GM23248 (cell line): ENCODE measurements at regions not wholly inside any gene's neighbourhood (a gene's known extent, or its start where the extent isn't known, plus 50 kb on each side); places are given as distances from the start of the nearest gene placed in this dataset.
A peak's percentile ranks its signal among the peaks of the same experiment; 100 is the strongest.

ENCODE experiments used
- DNase-seq: peaks from one replicate; pipeline ENCODE4 v3.0.0-alpha.2; 2015
- H2AFZ ChIP-seq: fragments of 200-600 bp; sonication (generic); 2 replicates; pipeline ENCODE4 v1.6.1; 2016; ENCODE audit warnings: antibody characterized with exemption
- H3F3A ChIP-seq: fragments of 200-600 bp; sonication (generic); 2 replicates; pipeline ENCODE4 v1.6.1; 2016; ENCODE audit warnings: mild to moderate bottlenecking, antibody characterized with exemption, mixed run types; ENCODE audit not compliant: insufficient read depth
- H3K27ac ChIP-seq: fragments of 200-600 bp; sonication (generic); 2 replicates; pipeline ENCODE4 v1.5.1; 2016; ENCODE audit warnings: mild to moderate bottlenecking
- H3K27me3 ChIP-seq: fragments of 200-600 bp; sonication (generic); replicated peaks from 2 replicates; pipeline ENCODE4 v1.6.1; 2016; ENCODE audit warnings: mild to moderate bottlenecking; ENCODE audit not compliant: insufficient read depth
- H3K36me3 ChIP-seq: fragments of 200-600 bp; sonication (generic); 2 replicates; pipeline ENCODE4 v1.6.1; 2016; ENCODE audit warnings: low read depth, mild to moderate bottlenecking
- H3K4me1 ChIP-seq: fragments of 200-600 bp; sonication (generic); 2 replicates; pipeline ENCODE4 v1.6.1; 2016; ENCODE audit warnings: mild to moderate bottlenecking; ENCODE audit not compliant: insufficient read depth
- H3K4me2 ChIP-seq: fragments of 200-600 bp; sonication (generic); one replicate; pipeline ENCODE4 v1.6.1; 2016; ENCODE audit warnings: mild to moderate bottlenecking; ENCODE audit not compliant: unreplicated experiment
- H3K4me3 ChIP-seq: fragments of 200-600 bp; sonication (generic); 2 replicates; pipeline ENCODE4 v1.5.1; 2016; ENCODE audit warnings: mild to moderate bottlenecking
- H3K79me2 ChIP-seq: fragments of 200-600 bp; sonication (generic); 2 replicates; pipeline ENCODE4 v1.6.1; 2016; ENCODE audit warnings: mild to moderate bottlenecking; ENCODE audit not compliant: insufficient read depth
- H3K9ac ChIP-seq: fragments of 200-600 bp; sonication (generic); 2 replicates; pipeline ENCODE4 v1.6.1; 2016; ENCODE audit warnings: mild to moderate bottlenecking
- H3K9me2 ChIP-seq: fragments of 200-600 bp; sonication (generic); 2 replicates; pipeline ENCODE4 v1.6.1; 2016; ENCODE audit warnings: mixed run types, mild to moderate bottlenecking, moderate library complexity; ENCODE audit not compliant: insufficient read depth
- H3K9me3 ChIP-seq: fragments of 200-600 bp; sonication (generic); one replicate; pipeline ENCODE4 v1.6.1; 2017; ENCODE audit warnings: low read depth
- H4K20me1 ChIP-seq: fragments of 200-600 bp; sonication (generic); 2 replicates; pipeline ENCODE4 v1.6.0; 2016; ENCODE audit not compliant: insufficient read depth
- EZH2 ChIP-seq: fragments of 200-600 bp; sonication (generic); IDR thresholded peaks from 2 replicates; pipeline ENCODE4 v1.6.1; 2018; ENCODE audit warnings: antibody characterized with exemption, mild to moderate bottlenecking; ENCODE audit not compliant: insufficient read depth, poor library complexity, severe bottlenecking
- EZH2phosphoT487 ChIP-seq: fragments of 200-600 bp; sonication (generic); IDR thresholded peaks from 2 replicates; pipeline ENCODE4 v1.6.1; 2018; ENCODE audit warnings: antibody characterized with exemption, moderate library complexity, mild to moderate bottlenecking, low read depth; ENCODE audit not compliant: insufficient read depth
- WGBS, 2 experiments: methylation state at CpG; one replicate each; pipeline ENCODE4 v1.1.6; 2015 to 2017; ENCODE audit warnings: low lambda C conversion rate in 2 of 2, low coverage in 1 of 2; ENCODE audit errors: missing lambda C conversion rate in 2 of 2; 5-methylcytosine and 5-hydroxymethylcytosine counted together
- in situ Hi-C: fragments of 300-500 bp; cut with MboI; formaldehyde crosslinking; loops from 2 replicates; pipeline ENCODE4 v1.15.0; 2020

DNA sequence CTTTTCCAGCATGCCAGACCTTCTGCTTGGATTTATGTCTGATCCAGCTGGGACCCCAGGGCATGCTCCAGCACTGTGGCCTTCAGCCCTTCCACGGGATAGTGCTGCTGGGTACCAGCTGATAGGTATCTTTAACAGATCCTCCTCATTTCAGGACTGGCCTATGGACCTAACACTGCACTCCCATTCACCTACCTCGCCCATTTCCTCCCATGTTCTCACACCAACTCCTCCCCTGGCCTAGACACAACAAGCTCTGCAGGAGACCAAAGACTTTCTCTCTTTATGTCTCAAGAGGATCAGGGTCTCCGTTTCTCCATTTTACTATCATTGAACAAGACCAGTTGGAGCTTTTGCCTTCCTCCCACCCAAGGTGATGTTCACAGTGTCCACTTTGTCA, 140.0 kb upstream of the TMCC3 start:
- Histone ChIP-seq H3K9me3 (no peaks in the 10 kb centered on the region), H3K79me2 (no peaks in the 10 kb centered on the region), H3K36me3 (no peaks in the 10 kb centered on the region), H3K27me3 (peaks cover 11% of the 10 kb centered on the region; the same call in 1 of the 2 replicates), H4K20me1 (no peaks in the 10 kb centered on the region), H3K9ac (no peak overlapping the region), H3K4me2 (no peak overlapping the region), H3K27ac (no peak overlapping the region), H2AFZ (no peak overlapping the region), H3K4me1 (no peaks in the 10 kb centered on the region), H3K4me3 (no peak overlapping the region), H3K9me2 (no peaks in the 10 kb centered on the region), H3F3A (no peaks in the 10 kb centered on the region)
- DNase-seq = no peak
- 26 to 32% methylated on average over 3 of the region's 3 CpGs for WGBS, 2 experiments
- TF ChIP-seq EZH2 (no peak), EZH2phosphoT487 (no peak)
- in situ Hi-C loops = no loop called here

GRCh38 chr12:94789510-94790225, 139.3 kb upstream of the TMCC3 start:
- no peak for DNase-seq
- TF ChIP-seq EZH2phosphoT487 = no peak
- no peak for TF ChIP-seq EZH2
- H3K9me3 ChIP-seq = no peaks in the 10 kb centered on the region
- H3K27ac ChIP-seq = no peak overlapping the region
- no peak overlapping the region for H2AFZ ChIP-seq
- H3K9ac ChIP-seq = no peak overlapping the region
- H3K4me2 ChIP-seq = no peak overlapping the region
- 57 to 58% methylated on average over 3 of the region's 3 CpGs for WGBS, 2 experiments
- no peak overlapping the region for H3K4me3 ChIP-seq
- H3K4me1 ChIP-seq = no peaks in the 10 kb centered on the region
- in situ Hi-C loops = no loop called here
- H4K20me1 ChIP-seq = no peaks in the 10 kb centered on the region
- peaks cover 11% of the 10 kb centered on the region; the same call in 1 of the 2 replicates for H3K27me3 ChIP-seq
- peaks cover under 1% of the 10 kb centered on the region; the same call in 1 of the 2 replicates for H3F3A ChIP-seq
- no peaks in the 10 kb centered on the region for H3K36me3 ChIP-seq
- H3K9me2 ChIP-seq = no peaks in the 10 kb centered on the region
- no peaks in the 10 kb centered on the region for H3K79me2 ChIP-seq

- Histone ChIP-seq H3K4me2 (no peak overlapping the region), H3K4me1 (peaks cover 13% of the 10 kb centered on the region), H3K27me3 (peaks cover 11% of the 10 kb centered on the region; the same call in 1 of the 2 replicates), H3K9me3 (no peaks in the 10 kb centered on the region), H4K20me1 (no peaks in the 10 kb centered on the region), H3K9ac (no peak overlapping the region), H3K9me2 (no peaks in the 10 kb centered on the region), H3K79me2 (no peaks in the 10 kb centered on the region), H3K36me3 (no peaks in the 10 kb centered on the region), H3K27ac (no peak overlapping the region), H3F3A (peaks cover 13% of the 10 kb centered on the region; the same call in 1 of the 2 replicates), H3K4me3 (no peak overlapping the region), H2AFZ (no peak overlapping the region)
- 35% methylated on average over 2 of the region's 2 CpGs for WGBS, 2 experiments
- no peak for TF ChIP-seq EZH2
- no peak for TF ChIP-seq EZH2phosphoT487
- no peak for DNase-seq
- in situ Hi-C loops = no loop called here
Observed at GRCh38 chr12:94788298-94788697, 137.9 kb upstream of the TMCC3 start.

DNA sequence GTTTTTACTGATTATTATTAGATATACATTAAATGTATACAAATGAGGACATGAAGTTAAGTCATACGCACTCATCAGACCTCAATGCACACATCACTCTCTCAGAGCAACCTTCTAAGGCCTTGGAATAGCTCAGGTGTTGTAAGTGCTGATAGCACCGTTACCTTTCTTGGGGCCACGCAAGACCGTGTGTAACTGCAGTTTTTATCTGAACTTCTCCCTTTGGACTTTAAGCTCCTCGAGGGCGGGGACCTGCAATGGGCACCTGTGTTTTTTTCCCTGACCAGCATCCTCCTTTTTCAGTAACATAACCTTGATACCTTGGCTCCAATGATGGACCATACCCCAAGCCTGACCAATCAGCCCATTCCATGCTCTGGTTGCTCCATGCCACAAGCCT, 136.5 kb upstream of the TMCC3 start:
- WGBS, 2 experiments = 86% methylated on average over 6 of the region's 6 CpGs
- Histone ChIP-seq H3K9ac (no peak overlapping the region), H3K4me3 (no peak overlapping the region), H2AFZ (no peak overlapping the region), H4K20me1 (no peaks in the 10 kb centered on the region), H3K4me2 (no peak overlapping the region), H3K79me2 (no peaks in the 10 kb centered on the region), H3K36me3 (no peaks in the 10 kb centered on the region), H3K27me3 (peaks cover 11% of the 10 kb centered on the region; the same call in 1 of the 2 replicates), H3F3A (peaks cover 13% of the 10 kb centered on the region; the same call in 1 of the 2 replicates), H3K27ac (no peak overlapping the region), H3K9me2 (no peaks in the 10 kb centered on the region), H3K9me3 (no peaks in the 10 kb centered on the region), H3K4me1 (peaks cover 15% of the 10 kb centered on the region)
- no peak for DNase-seq
- in situ Hi-C loops = no loop called here
- TF ChIP-seq EZH2 (no peak), EZH2phosphoT487 (no peak)

GRCh38 chr12:94783862-94784261, 133.5 kb upstream of the TMCC3 start:
- no peaks in the 10 kb centered on the region for H3K9me2 ChIP-seq
- H3K27me3 ChIP-seq = 0 out of 2 replicates have a peak, but pooled peaks cover 3% of the 10 kb centered on the region
- 4% methylated on average over 1 of the region's 1 CpG for WGBS, 2 experiments
- H3K4me1 ChIP-seq = peaks cover 15% of the 10 kb centered on the region
- TF ChIP-seq EZH2 (no peak), EZH2phosphoT487 (no peak)
- H3K4me3 ChIP-seq = no peak overlapping the region
- H3K27ac ChIP-seq = no peak overlapping the region
- H3K79me2 ChIP-seq = no peaks in the 10 kb centered on the region
- H2AFZ ChIP-seq = no peak overlapping the region
- H3K4me2 ChIP-seq = peak overlapping the region; percentile 36
- peaks cover 13% of the 10 kb centered on the region; the same call in 1 of the 2 replicates for H3F3A ChIP-seq
- H4K20me1 ChIP-seq = no peaks in the 10 kb centered on the region
- H3K9ac ChIP-seq = no peak overlapping the region
- DNase-seq = peak; percentile 66
- no peaks in the 10 kb centered on the region for H3K9me3 ChIP-seq
- in situ Hi-C loops = no loop called here
- H3K36me3 ChIP-seq = no peaks in the 10 kb centered on the region
